Loucy (cell line): ENCODE measurements at regions not wholly inside any gene's neighbourhood (a gene's known extent, or its start where the extent isn't known, plus 50 kb on each side); places are given as distances from the start of the nearest gene placed in this dataset.

Experiments used
- H2AFZ ChIP-seq: fragments of 200-600 bp; sonication (generic); 2 replicates; pipeline ENCODE4 v1.6.0; 2016; ENCODE audit warnings: antibody characterized with exemption, mild to moderate bottlenecking, low read length, moderate library complexity
- H3F3A ChIP-seq: fragments of 200-600 bp; 2 replicates; pipeline ENCODE4 v1.6.0; 2016; ENCODE audit warnings: antibody characterized with exemption, low read depth, mild to moderate bottlenecking
- H3K27me3 ChIP-seq: fragments of 200-600 bp; sonication (generic); 2 replicates; pipeline ENCODE4 v1.6.1; 2014; ENCODE audit warnings: low read length, mild to moderate bottlenecking; ENCODE audit not compliant: insufficient read depth, poor library complexity, severe bottlenecking
- H3K36me3 ChIP-seq: fragments of 200-600 bp; sonication (generic); 2 replicates; pipeline ENCODE4 v1.6.1; 2016; ENCODE audit warnings: low read length; ENCODE audit not compliant: insufficient read depth
- H3K4me1 ChIP-seq: fragments of 200-600 bp; sonication (generic); 2 replicates; pipeline ENCODE4 v1.5.1; 2014; ENCODE audit warnings: low read length, mild to moderate bottlenecking; ENCODE audit not compliant: insufficient read depth, poor library complexity, severe bottlenecking
- H3K4me2 ChIP-seq: fragments of 200-600 bp; sonication (generic); 2 replicates; pipeline ENCODE4 v1.6.0; 2014; ENCODE audit warnings: antibody characterized with exemption, low read length, low read depth, mild to moderate bottlenecking; ENCODE audit not compliant: poor library complexity, severe bottlenecking
- H3K4me3 ChIP-seq: fragments of 200-600 bp; sonication (generic); 2 replicates; pipeline ENCODE4 v1.5.1; 2014; ENCODE audit warnings: low read length, mild to moderate bottlenecking, mixed read lengths; ENCODE audit not compliant: poor library complexity, severe bottlenecking
- H3K79me2 ChIP-seq: fragments of 200-600 bp; sonication (generic); 2 replicates; pipeline ENCODE4 v1.6.1; 2014; ENCODE audit warnings: low read length; ENCODE audit not compliant: insufficient read depth
- H3K9ac ChIP-seq: fragments of 200-600 bp; sonication (generic); 2 replicates; pipeline ENCODE4 v1.6.0; 2014; ENCODE audit warnings: mild to moderate bottlenecking, low read depth, low read length, moderate library complexity; ENCODE audit not compliant: poor library complexity, severe bottlenecking
- H3K9me2 ChIP-seq: fragments of 200-600 bp; sonication (generic); replicated peaks from 2 replicates; pipeline ENCODE4 v1.6.1; 2016; ENCODE audit warnings: low read depth, low read length, mixed read lengths
- H3K9me3 ChIP-seq: fragments of 200-600 bp; sonication (generic); 2 replicates; pipeline ENCODE4 v1.6.1; 2014; ENCODE audit warnings: mild to moderate bottlenecking, antibody characterized with exemption, low read length, low read depth; ENCODE audit not compliant: insufficient read depth
- H4K20me1 ChIP-seq: fragments of 200-600 bp; sonication (generic); 2 replicates; pipeline ENCODE4 v1.6.0; 2014; ENCODE audit warnings: antibody characterized with exemption, low read length, mild to moderate bottlenecking; ENCODE audit not compliant: insufficient read depth, poor library complexity, severe bottlenecking
- CTCF ChIP-seq: fragments of 200-600 bp; sonication (generic); conservative IDR thresholded peaks from 2 replicates; pipeline ENCODE4 v1.5.1; 2014; ENCODE audit warnings: mild to moderate bottlenecking, antibody characterized with exemption, low read length
- EZH2phosphoT487 ChIP-seq: fragments of 200-600 bp; IDR thresholded peaks from 2 replicates; pipeline ENCODE4 v1.6.1; 2018; ENCODE audit warnings: antibody characterized with exemption, mild to moderate bottlenecking, moderate library complexity, borderline replicate concordance

GRCh38 chr4:138037696-138038095, 204.5 kb downstream of the SLC7A11 start:
- peak overlapping the region; percentile 45; the same call in 1 of the 2 replicates for H2AFZ ChIP-seq
- no peaks in the 10 kb centered on the region for H3F3A ChIP-seq
- no peaks in the 10 kb centered on the region for H3K79me2 ChIP-seq
- TF ChIP-seq EZH2phosphoT487 (no peak), CTCF (no peak)
- H4K20me1 ChIP-seq: no peaks in the 10 kb centered on the region
- no peak overlapping the region for H3K9ac ChIP-seq
- no peaks in the 10 kb centered on the region for H3K9me3 ChIP-seq
- no peak overlapping the region for H3K4me3 ChIP-seq
- no peaks in the 10 kb centered on the region for H3K9me2 ChIP-seq
- no peaks in the 10 kb centered on the region for H3K4me1 ChIP-seq
- no peak overlapping the region for H3K4me2 ChIP-seq
- no peaks in the 10 kb centered on the region for H3K36me3 ChIP-seq
- H3K27me3 ChIP-seq: no peaks in the 10 kb centered on the region

- H2AFZ ChIP-seq: 0 out of 2 replicates have a peak overlapping the region, but pooled peaks have one; percentile 3
- H3K4me2 ChIP-seq: no peak overlapping the region
- H3K4me3 ChIP-seq: no peak overlapping the region
- no peak overlapping the region for H3K9ac ChIP-seq
- no peaks in the 10 kb centered on the region for H3K9me2 ChIP-seq
- no peaks in the 10 kb centered on the region for H3K36me3 ChIP-seq
- H3K4me1 ChIP-seq: no peaks in the 10 kb centered on the region
- H3K79me2 ChIP-seq: no peaks in the 10 kb centered on the region
- H3K27me3 ChIP-seq: no peaks in the 10 kb centered on the region
- H3K9me3 ChIP-seq: no peaks in the 10 kb centered on the region
- peak; percentile 90 for TF ChIP-seq CTCF
- no peak for TF ChIP-seq EZH2phosphoT487
- no peaks in the 10 kb centered on the region for H4K20me1 ChIP-seq
- no peaks in the 10 kb centered on the region for H3F3A ChIP-seq
These were observed 206.3 kb downstream of the SLC7A11 start for GRCh38 chr4:138035781-138036258.

GRCh38 chr4:138034871-138035270, 207.3 kb downstream of the SLC7A11 start:
- Histone ChIP-seq H3F3A (no peaks in the 10 kb centered on the region), H4K20me1 (no peaks in the 10 kb centered on the region), H3K27me3 (no peaks in the 10 kb centered on the region), H3K4me1 (no peaks in the 10 kb centered on the region), H2AFZ (no peak overlapping the region), H3K36me3 (no peaks in the 10 kb centered on the region), H3K4me2 (no peak overlapping the region), H3K79me2 (no peaks in the 10 kb centered on the region), H3K9me2 (no peaks in the 10 kb centered on the region), H3K9me3 (no peaks in the 10 kb centered on the region), H3K4me3 (no peak overlapping the region), H3K9ac (no peak overlapping the region)
- no peak for TF ChIP-seq EZH2phosphoT487
- TF ChIP-seq CTCF: no peak
